ENCODE measurements at regions not wholly inside any gene's neighbourhood (a gene's known extent, or its start where the extent isn't known, plus 50 kb on each side); places are given as distances from the start of the nearest gene placed in this dataset.
A peak's percentile ranks its signal among the peaks of the same experiment; 100 is the strongest.

DNA sequence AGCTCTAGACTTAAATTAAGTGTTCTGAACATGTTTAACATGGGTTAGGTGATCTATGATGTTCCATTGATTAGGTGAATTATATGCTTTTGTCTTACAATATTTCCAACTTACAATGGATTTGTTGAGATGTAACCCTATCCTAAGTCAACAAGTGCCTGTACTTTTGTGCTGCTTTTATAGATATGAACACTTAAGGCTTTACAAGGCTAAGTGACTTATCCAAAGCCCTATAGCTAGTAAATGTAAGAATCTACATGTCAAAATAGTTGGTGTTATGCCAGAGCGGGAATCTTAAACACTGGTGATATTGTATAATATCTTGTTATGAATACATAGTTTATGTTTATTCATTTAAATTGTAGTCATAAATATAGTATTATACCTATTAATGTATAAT, 1629.1 kb upstream of the IGFBP7 start:
- no peaks in the 10 kb centered on the region for H3K4me1 Mint-ChIP-seq
- TF ChIP-seq, protein P1, sequence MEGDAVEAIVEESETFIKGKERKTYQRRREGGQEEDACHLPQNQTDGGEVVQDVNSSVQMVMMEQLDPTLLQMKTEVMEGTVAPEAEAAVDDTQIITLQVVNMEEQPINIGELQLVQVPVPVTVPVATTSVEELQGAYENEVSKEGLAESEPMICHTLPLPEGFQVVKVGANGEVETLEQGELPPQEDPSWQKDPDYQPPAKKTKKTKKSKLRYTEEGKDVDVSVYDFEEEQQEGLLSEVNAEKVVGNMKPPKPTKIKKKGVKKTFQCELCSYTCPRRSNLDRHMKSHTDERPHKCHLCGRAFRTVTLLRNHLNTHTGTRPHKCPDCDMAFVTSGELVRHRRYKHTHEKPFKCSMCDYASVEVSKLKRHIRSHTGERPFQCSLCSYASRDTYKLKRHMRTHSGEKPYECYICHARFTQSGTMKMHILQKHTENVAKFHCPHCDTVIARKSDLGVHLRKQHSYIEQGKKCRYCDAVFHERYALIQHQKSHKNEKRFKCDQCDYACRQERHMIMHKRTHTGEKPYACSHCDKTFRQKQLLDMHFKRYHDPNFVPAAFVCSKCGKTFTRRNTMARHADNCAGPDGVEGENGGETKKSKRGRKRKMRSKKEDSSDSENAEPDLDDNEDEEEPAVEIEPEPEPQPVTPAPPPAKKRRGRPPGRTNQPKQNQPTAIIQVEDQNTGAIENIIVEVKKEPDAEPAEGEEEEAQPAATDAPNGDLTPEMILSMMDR (IDR thresholded peaks at IDR 0.05) = no peak
- no peaks in the 10 kb centered on the region for H3K9me3 Mint-ChIP-seq
- H3K27me3 Mint-ChIP-seq (ENCODE audit: low read depth, poor library complexity) = no peaks in the 10 kb centered on the region
- DNase-seq = no peak
- H3K36me3 Mint-ChIP-seq (ENCODE audit: low read depth) = no peaks in the 10 kb centered on the region
- no peak overlapping the region for H3K4me3 Mint-ChIP-seq
- H3K27ac Mint-ChIP-seq = no peak overlapping the region

DNA sequence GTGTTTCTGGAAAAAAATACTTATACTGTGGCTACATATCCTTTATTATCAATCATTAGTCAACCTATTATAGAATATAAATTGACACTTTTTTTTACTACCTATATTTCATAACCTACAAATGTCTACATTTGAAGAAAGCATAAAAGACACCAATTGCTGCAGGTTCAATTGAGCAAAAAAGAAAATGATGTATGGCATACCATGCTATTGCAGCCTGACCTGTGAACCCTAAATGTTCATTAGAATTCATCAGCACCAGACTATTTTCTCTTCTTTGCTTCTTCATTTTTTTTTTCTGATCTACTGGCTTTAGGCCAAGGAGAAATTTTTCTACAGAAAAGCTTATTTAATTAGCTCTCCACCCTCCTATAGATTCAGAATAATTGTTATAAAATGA, 1628.2 kb upstream of the IGFBP7 start:
- H3K36me3 Mint-ChIP-seq (ENCODE audit: low read depth) = no peaks in the 10 kb centered on the region
- no peak for DNase-seq
- H3K9me3 Mint-ChIP-seq = no peaks in the 10 kb centered on the region
- TF ChIP-seq, protein P1 (IDR thresholded peaks at IDR 0.05) = no peak
- H3K4me1 Mint-ChIP-seq = no peaks in the 10 kb centered on the region
- peak overlapping the region; percentile 8 for H3K27ac Mint-ChIP-seq
- no peaks in the 10 kb centered on the region for H3K27me3 Mint-ChIP-seq (ENCODE audit: low read depth, poor library complexity)
- no peak overlapping the region for H3K4me3 Mint-ChIP-seq

DNA sequence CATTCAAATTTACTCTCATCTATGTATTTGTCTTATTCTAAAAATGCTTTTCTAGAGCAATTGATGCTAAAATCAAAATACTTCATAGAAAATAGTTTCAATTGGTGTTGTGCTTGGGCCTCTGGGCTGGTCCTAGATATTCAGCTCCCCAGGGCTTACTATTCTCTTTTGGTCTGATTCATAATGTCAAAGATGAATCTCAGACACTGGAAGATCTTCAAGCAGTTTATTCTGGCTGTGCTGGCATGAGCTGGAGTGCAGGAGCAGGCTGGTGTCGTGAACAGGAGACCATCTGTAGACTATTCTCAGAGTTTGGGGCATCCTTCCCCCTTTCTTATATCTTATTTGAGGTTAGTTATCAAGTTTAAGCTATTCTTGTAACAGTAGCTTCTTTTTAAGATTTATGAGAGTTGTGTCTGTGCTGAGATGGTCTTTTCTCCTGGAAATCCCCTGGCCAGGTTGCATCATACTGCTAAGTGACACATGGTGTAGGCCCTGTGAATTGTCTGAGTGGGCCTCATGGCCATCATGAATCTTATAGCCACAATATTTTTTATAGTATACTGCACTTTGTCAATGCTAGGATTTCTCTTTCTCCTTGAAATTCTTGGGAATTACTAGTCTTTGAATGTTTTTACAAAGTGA, 1624.0 kb upstream of the IGFBP7 start:
- H3K27ac Mint-ChIP-seq = no peak overlapping the region
- no peaks in the 10 kb centered on the region for H3K27me3 Mint-ChIP-seq (ENCODE audit: low read depth, poor library complexity)
- H3K4me1 Mint-ChIP-seq = no peaks in the 10 kb centered on the region
- TF ChIP-seq, protein P1 (IDR thresholded peaks at IDR 0.05) = no peak
- H3K9me3 Mint-ChIP-seq = no peaks in the 10 kb centered on the region
- no peak for DNase-seq
- H3K4me3 Mint-ChIP-seq = no peak overlapping the region
- no peaks in the 10 kb centered on the region for H3K36me3 Mint-ChIP-seq (ENCODE audit: low read depth)

DNA sequence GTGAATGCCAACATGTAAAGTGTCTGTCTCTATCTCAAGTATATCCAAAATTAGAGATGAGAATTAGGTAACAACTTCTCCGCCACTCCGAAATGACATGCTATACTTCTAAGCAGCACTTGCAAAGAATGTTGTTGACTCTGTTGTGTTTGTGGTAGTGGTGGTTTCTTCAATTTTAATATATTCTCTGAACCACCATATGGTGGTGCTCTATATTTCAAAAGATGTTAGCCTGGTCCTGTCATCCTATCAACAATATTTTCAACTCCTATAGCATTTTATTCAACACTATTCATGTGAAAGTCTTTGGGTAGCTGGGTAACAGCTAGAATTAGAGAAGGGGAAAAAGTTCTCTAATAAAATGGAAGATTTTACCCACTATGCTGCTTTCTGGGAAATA, 1622.8 kb upstream of the IGFBP7 start:
- no peak overlapping the region for H3K27ac Mint-ChIP-seq
- H3K9me3 Mint-ChIP-seq = no peaks in the 10 kb centered on the region
- TF ChIP-seq, protein P1 (IDR thresholded peaks at IDR 0.05) = no peak
- H3K27me3 Mint-ChIP-seq (ENCODE audit: low read depth, poor library complexity) = no peaks in the 10 kb centered on the region
- no peaks in the 10 kb centered on the region for H3K4me1 Mint-ChIP-seq
- no peak for DNase-seq
- no peaks in the 10 kb centered on the region for H3K36me3 Mint-ChIP-seq (ENCODE audit: low read depth)
- H3K4me3 Mint-ChIP-seq = no peak overlapping the region

DNA sequence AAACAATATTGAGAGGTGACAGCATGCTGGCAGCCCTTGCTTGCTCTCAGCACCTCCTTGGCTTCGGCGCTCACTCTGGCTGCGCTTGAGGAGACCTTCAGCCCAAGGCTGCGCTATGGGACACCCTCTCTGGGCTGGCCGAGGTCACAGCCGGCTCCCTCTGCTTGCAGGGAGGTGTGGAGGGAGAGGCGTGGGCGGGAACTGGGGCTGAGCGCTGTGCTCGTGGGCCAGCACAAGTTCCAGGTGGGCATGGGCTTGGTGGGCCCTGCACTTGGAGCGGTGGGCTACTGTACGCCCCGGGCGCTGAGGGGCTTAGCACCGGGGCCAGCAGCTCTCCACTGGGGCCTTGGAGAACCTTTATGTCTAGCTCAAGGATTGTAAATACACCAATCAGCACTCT, 1613.8 kb upstream of the IGFBP7 start:
- TF ChIP-seq, protein P1 (IDR thresholded peaks at IDR 0.05) = no peak
- Mint-ChIP-seq H3K4me3 (no peak overlapping the region), H3K36me3 (ENCODE audit: low read depth) (no peaks in the 10 kb centered on the region), H3K27me3 (ENCODE audit: low read depth, poor library complexity) (no peaks in the 10 kb centered on the region), H3K27ac (no peak overlapping the region), H3K9me3 (no peaks in the 10 kb centered on the region), H3K4me1 (no peaks in the 10 kb centered on the region)
- DNase-seq = no peak

DNA sequence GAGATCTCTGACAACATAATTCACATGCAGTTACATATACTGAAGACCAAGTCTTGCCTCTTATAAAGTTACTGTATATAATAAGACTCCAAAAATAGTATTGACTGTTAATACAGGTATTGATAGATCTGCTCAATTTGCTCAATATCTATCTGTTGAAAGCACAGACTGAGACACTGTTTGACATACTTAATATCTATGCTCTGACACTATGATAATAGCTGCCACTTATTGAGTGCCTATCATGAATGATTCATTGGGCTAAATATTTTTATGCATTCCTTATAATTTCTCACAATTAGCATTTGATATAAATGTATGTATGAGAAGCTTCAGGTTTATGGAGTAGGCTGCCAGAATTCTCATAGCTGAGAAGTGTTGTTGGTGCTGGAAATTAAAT, 1600.9 kb upstream of the IGFBP7 start:
- Mint-ChIP-seq H3K4me3 (no peak overlapping the region), H3K9me3 (peaks cover 13% of the 10 kb centered on the region)
- DNase-seq = no peak

More for the DNA sequence above, 1600.9 kb upstream of the IGFBP7 start:
- Mint-ChIP-seq H3K36me3 (ENCODE audit: low read depth) (no peaks in the 10 kb centered on the region), H3K27me3 (ENCODE audit: low read depth, poor library complexity) (no peaks in the 10 kb centered on the region), H3K27ac (no peak overlapping the region), H3K4me1 (no peaks in the 10 kb centered on the region)
- TF ChIP-seq, protein P1 (IDR thresholded peaks at IDR 0.05) = no peak
